Lower leg skin (tissue), 3 donors: ENCODE measurements at regions not wholly inside any gene's neighbourhood (a gene's known extent, or its start where the extent isn't known, plus 50 kb on each side); places are given as distances from the start of the nearest gene placed in this dataset.

ENCODE experiments used
- CTCF ChIP-seq, 3 donors: fragments of 450-650 bp; IDR thresholded peaks; one replicate each; pipeline ENCODE4 v1.5.1; 2016; ENCODE audit warnings: antibody characterized with exemption in 3 of 3, mild to moderate bottlenecking in 3 of 3, moderate library complexity in 2 of 3
- POLR2A ChIP-seq, 2 donors: fragments of 450-650 bp; IDR thresholded peaks; one replicate each; pipeline ENCODE4 v1.6.1; 2016 to 2017; ENCODE audit warnings: antibody characterized with exemption in 2 of 2, mild to moderate bottlenecking in 1 of 2, moderate library complexity in 1 of 2

- TF ChIP-seq POLR2A (IDR thresholded peaks at IDR 0.05) (no peak), CTCF (IDR thresholded peaks at IDR 0.05) (no peak)
Observed at GRCh38 chr16:35823342-35823741, 2363.9 kb downstream of the TP53TG3F start.
